Astrocyte (in vitro differentiated cells and primary cell): ENCODE measurements at regions not wholly inside any gene's neighbourhood (a gene's known extent, or its start where the extent isn't known, plus 50 kb on each side); places are given as distances from the start of the nearest gene placed in this dataset.
"Not testable (repeated sequence)": the region's sequence is repeated elsewhere in the genome, so short reads cannot be mapped to it uniquely, and the experiment has no call there.

Experiments
- DNase-seq: peaks from one replicate; pipeline ENCODE4 v3.0.0-alpha.2; 2010; ENCODE audit warnings: low read depth
- FAIRE-seq: peaks from 2 replicates; lab custom pipeline; 2011; peaks lifted over from hg19 to GRCh38; lab: Jason Lieb, UNC
- H2AFZ ChIP-seq: 2 replicates; pipeline ENCODE4 v1.6.0; 2012; ENCODE audit warnings: low read depth, low read length, inconsistent platforms
- H3K27ac ChIP-seq: 2 replicates; pipeline ENCODE4 v1.5.1; 2011; ENCODE audit warnings: low read depth, low read length, inconsistent platforms
- H3K27me3 ChIP-seq: 2 replicates; pipeline ENCODE4 v1.6.0; 2011; ENCODE audit warnings: low read length, inconsistent platforms; ENCODE audit not compliant: insufficient read depth
- H3K36me3 ChIP-seq: 2 replicates; pipeline ENCODE4 v1.5.1; 2011; ENCODE audit warnings: low read length, inconsistent platforms; ENCODE audit not compliant: insufficient read depth
- H3K4me1 ChIP-seq: 2 replicates; pipeline ENCODE4 v1.5.1; 2011; ENCODE audit warnings: low read length, inconsistent platforms; ENCODE audit not compliant: insufficient read depth
- H3K4me2 ChIP-seq: 2 replicates; pipeline ENCODE4 v1.6.0; 2012; ENCODE audit warnings: low read length, inconsistent platforms
- H3K4me3 ChIP-seq: 2 replicates; pipeline ENCODE4 v1.5.1; 2011; ENCODE audit warnings: low read depth, mild to moderate bottlenecking, low read length, inconsistent platforms; ENCODE audit not compliant: insufficient read depth
- H3K79me2 ChIP-seq: 2 replicates; pipeline ENCODE4 v1.6.0; 2012; ENCODE audit warnings: mild to moderate bottlenecking, low read length, inconsistent platforms; ENCODE audit not compliant: insufficient read depth
- H3K9ac ChIP-seq: 2 replicates; pipeline ENCODE4 v1.6.0; 2012; ENCODE audit warnings: mild to moderate bottlenecking, low read length, inconsistent platforms
- H3K9me3 ChIP-seq: 2 replicates; pipeline ENCODE4 v1.5.1; 2012; ENCODE audit warnings: low read depth, mild to moderate bottlenecking, low read length, inconsistent platforms; ENCODE audit not compliant: insufficient read depth
- H4K20me1 ChIP-seq: 2 replicates; pipeline ENCODE4 v1.6.0; 2012; ENCODE audit warnings: low read length, inconsistent platforms; ENCODE audit not compliant: insufficient read depth
- H3K27ac Mint-ChIP-seq: one replicate; pipeline ENCODE4 v1.8.0; 2021; ENCODE audit warnings: mild to moderate bottlenecking, mixed read lengths; ENCODE audit not compliant: unreplicated experiment
- H3K27me3 Mint-ChIP-seq: one replicate; pipeline ENCODE4 v1.8.0; 2021; ENCODE audit warnings: low read depth, mixed read lengths; ENCODE audit not compliant: unreplicated experiment
- H3K36me3 Mint-ChIP-seq: one replicate; pipeline ENCODE4 v1.8.0; 2021; ENCODE audit warnings: low read depth, mixed read lengths; ENCODE audit not compliant: unreplicated experiment
- H3K4me1 Mint-ChIP-seq: one replicate; pipeline ENCODE4 v1.8.0; 2021; ENCODE audit warnings: low read depth, mixed read lengths; ENCODE audit not compliant: unreplicated experiment
- H3K4me3 Mint-ChIP-seq: one replicate; pipeline ENCODE4 v1.8.0; 2021; ENCODE audit warnings: mild to moderate bottlenecking, moderate library complexity, mixed read lengths; ENCODE audit not compliant: unreplicated experiment
- H3K9me3 Mint-ChIP-seq: one replicate; pipeline ENCODE4 v1.8.0; 2021; ENCODE audit warnings: mild to moderate bottlenecking, mixed read lengths; ENCODE audit not compliant: unreplicated experiment

DNA sequence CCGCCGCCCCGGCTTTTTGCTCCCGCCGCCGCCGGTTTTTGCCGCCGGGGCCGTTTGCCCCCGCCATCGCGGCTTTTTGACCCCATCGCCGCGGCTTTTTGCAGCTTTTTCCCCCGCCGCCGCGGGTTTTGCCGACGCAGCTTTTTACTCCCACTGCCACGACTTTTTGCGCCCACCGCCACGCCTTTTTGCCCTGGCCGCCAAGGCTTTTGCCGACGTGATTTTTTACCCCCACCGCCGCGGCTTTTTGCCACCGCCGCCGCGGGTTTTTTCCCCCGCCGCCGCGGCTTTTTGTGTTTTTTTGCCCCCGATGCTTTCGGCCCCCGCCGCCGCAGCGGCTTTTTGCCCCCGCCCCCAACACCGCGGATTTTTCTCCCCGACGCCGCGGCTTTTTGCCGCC lies 5001.9 kb upstream of the OR11H1 start:
- not testable (repeated sequence) for H2AFZ ChIP-seq, H3K27ac ChIP-seq, H3K4me2 ChIP-seq, H3K9me3 ChIP-seq, H3K4me3 ChIP-seq, FAIRE-seq, H3K4me1 ChIP-seq, H3K4me1 Mint-ChIP-seq, DNase-seq, H3K27me3 Mint-ChIP-seq, H3K9ac ChIP-seq, H3K36me3 Mint-ChIP-seq, H3K27ac Mint-ChIP-seq, H3K79me2 ChIP-seq, H3K9me3 Mint-ChIP-seq, H3K36me3 ChIP-seq, H4K20me1 ChIP-seq, H3K27me3 ChIP-seq, H3K4me3 Mint-ChIP-seq

GRCh38 chr22:10531141-10531540 lies 4996.9 kb upstream of the OR11H1 start:
- DNase-seq, H3K27me3 Mint-ChIP-seq, H3K79me2 ChIP-seq, H3K9me3 ChIP-seq, H3K4me1 ChIP-seq, H4K20me1 ChIP-seq, H3K27ac ChIP-seq, H3K9ac ChIP-seq, H3K4me3 Mint-ChIP-seq, H3K9me3 Mint-ChIP-seq, H2AFZ ChIP-seq, H3K36me3 ChIP-seq, FAIRE-seq, H3K4me2 ChIP-seq, H3K27ac Mint-ChIP-seq, H3K4me1 Mint-ChIP-seq, H3K36me3 Mint-ChIP-seq, H3K27me3 ChIP-seq, H3K4me3 ChIP-seq: not testable (repeated sequence)

DNA sequence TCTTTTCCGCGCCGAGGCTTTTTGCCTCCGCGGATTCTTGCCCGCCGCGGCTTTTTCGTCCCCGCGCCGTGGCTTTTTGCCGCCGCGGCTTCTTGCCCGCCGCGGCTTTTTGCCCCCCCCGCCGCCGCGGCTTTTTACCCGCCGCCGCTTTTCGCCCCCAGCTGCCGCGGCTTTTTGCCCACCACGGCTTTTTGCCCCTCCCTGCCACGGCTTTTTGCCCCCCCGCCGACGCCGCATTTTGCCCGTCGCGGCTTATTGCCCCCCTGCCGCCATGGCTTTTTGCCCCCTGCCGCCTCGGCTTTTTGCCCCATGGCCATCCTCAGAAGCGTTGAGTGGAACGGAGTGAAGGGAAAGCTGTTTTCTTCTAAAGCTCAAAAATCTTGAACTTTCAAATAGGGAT lies 4955.5 kb upstream of the OR11H1 start:
- H3K27me3 Mint-ChIP-seq, H3K79me2 ChIP-seq, H3K4me2 ChIP-seq, H3K36me3 ChIP-seq, FAIRE-seq, H3K27me3 ChIP-seq, H3K9me3 ChIP-seq, H3K36me3 Mint-ChIP-seq, H3K4me1 Mint-ChIP-seq, H2AFZ ChIP-seq, H3K4me1 ChIP-seq, H3K9ac ChIP-seq, H3K27ac ChIP-seq, H3K27ac Mint-ChIP-seq, DNase-seq, H3K9me3 Mint-ChIP-seq, H3K4me3 ChIP-seq, H3K4me3 Mint-ChIP-seq, H4K20me1 ChIP-seq: not testable (repeated sequence)

DNA sequence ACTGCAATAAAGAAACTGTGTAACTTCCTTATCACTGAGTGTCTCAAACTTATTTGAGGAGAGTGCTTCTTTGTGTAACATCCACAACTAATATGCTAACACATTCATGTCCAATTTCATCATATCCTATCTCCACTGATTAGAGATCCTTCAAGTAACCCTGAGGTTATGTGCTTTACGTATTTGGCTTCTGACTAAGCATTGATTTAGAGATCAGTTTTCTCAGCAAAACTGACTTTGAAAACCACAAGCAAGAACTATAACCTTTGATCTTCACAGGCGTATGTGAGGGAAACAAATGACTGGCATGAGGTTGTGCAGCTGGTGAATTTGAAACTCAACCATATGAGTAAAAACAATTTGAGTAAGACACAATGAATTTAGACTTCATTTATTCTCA lies 4926.9 kb upstream of the OR11H1 start:
- H3K4me2 ChIP-seq, FAIRE-seq, H3K27me3 ChIP-seq, H3K27ac ChIP-seq, H3K36me3 ChIP-seq, H3K27ac Mint-ChIP-seq, DNase-seq, H2AFZ ChIP-seq, H3K4me3 ChIP-seq, H3K9ac ChIP-seq, H3K27me3 Mint-ChIP-seq, H3K4me1 Mint-ChIP-seq, H3K9me3 ChIP-seq, H3K36me3 Mint-ChIP-seq, H3K4me3 Mint-ChIP-seq, H3K9me3 Mint-ChIP-seq, H3K4me1 ChIP-seq, H3K79me2 ChIP-seq, H4K20me1 ChIP-seq: not testable (repeated sequence)

DNA sequence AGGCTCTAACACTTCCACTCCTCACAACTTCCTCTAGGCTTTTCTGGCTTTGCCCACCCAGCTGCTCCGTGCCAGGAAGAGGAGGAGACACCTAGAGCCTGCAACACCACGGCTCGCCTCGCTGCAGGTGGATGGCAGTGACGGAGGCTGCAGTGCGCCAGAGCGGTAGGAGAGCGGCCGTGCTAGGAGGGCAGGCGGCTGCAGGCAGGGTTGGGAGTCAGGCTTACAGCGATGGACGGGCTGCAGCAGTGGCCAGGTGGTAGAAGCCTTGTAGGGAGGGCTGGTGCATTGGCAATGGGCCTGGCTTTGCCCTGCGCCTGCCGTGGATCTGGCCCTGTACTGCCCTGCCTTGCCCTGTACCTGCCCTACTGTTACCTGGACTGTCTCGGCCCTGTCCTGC lies 4896.0 kb upstream of the OR11H1 start:
- not testable (repeated sequence) for DNase-seq, H2AFZ ChIP-seq, H3K4me1 ChIP-seq, H3K9ac ChIP-seq, H3K4me1 Mint-ChIP-seq, H3K27me3 Mint-ChIP-seq, H3K79me2 ChIP-seq, H3K9me3 Mint-ChIP-seq, H3K27me3 ChIP-seq, H3K4me2 ChIP-seq, H3K36me3 ChIP-seq, H3K36me3 Mint-ChIP-seq, H3K27ac ChIP-seq, FAIRE-seq, H3K9me3 ChIP-seq, H4K20me1 ChIP-seq, H3K4me3 Mint-ChIP-seq, H3K27ac Mint-ChIP-seq, H3K4me3 ChIP-seq

GRCh38 chr22:10635341-10635740 lies 4892.7 kb upstream of the OR11H1 start:
- H3K36me3 ChIP-seq, H2AFZ ChIP-seq, H3K27me3 Mint-ChIP-seq, FAIRE-seq, H3K9me3 ChIP-seq, H3K4me2 ChIP-seq, H3K27ac Mint-ChIP-seq, H3K36me3 Mint-ChIP-seq, H3K27ac ChIP-seq, DNase-seq, H3K4me3 ChIP-seq, H3K9ac ChIP-seq, H3K4me1 Mint-ChIP-seq, H3K4me1 ChIP-seq, H3K27me3 ChIP-seq, H3K79me2 ChIP-seq, H3K9me3 Mint-ChIP-seq, H4K20me1 ChIP-seq, H3K4me3 Mint-ChIP-seq: not testable (repeated sequence)
